ENCODE measurements at regions not wholly inside any gene's neighbourhood (a gene's known extent, or its start where the extent isn't known, plus 50 kb on each side); places are given as distances from the start of the nearest gene placed in this dataset.
"Not testable (repeated sequence)": the region's sequence is repeated elsewhere in the genome, so short reads cannot be mapped to it uniquely, and the experiment has no call there.

- no peak for DNase-seq (ENCODE audit: low read depth)
Measured at GRCh38 chr2:226282151-226282550, 517.5 kb downstream of the IRS1 start.

GRCh38 chr2:226280136-226280535 is 519.5 kb downstream of the IRS1 start:
- not testable (repeated sequence) for DNase-seq (ENCODE audit: low read depth)

GRCh38 chr2:226275215-226275614 is 524.4 kb downstream of the IRS1 start:
- DNase-seq (ENCODE audit: low read depth), result no peak

- DNase-seq (ENCODE audit: low read depth), result no peak
Measured at GRCh38 chr2:226274143-226274542, 525.5 kb downstream of the IRS1 start.

GRCh38 chr2:226273440-226273839 is 526.2 kb downstream of the IRS1 start:
- DNase-seq (ENCODE audit: low read depth), result no peak

- DNase-seq (ENCODE audit: low read depth), result no peak
Measured at GRCh38 chr2:226272435-226272834, 527.2 kb downstream of the IRS1 start.

- no peak for DNase-seq (ENCODE audit: low read depth)
Measured at GRCh38 chr2:226270285-226271058, 529.1 kb downstream of the IRS1 start.

GRCh38 chr2:226267516-226268289 is 531.9 kb downstream of the IRS1 start:
- DNase-seq (ENCODE audit: low read depth), result no peak

GRCh38 chr2:226256709-226257376 is 542.8 kb downstream of the IRS1 start:
- DNase-seq (ENCODE audit: low read depth), result peak; percentile 3

- DNase-seq (ENCODE audit: low read depth), result peak; percentile 27
Measured at GRCh38 chr2:226256237-226256636, 543.4 kb downstream of the IRS1 start.

GRCh38 chr2:226251661-226252060 is 548.0 kb downstream of the IRS1 start:
- DNase-seq (ENCODE audit: low read depth), result no peak

- no peak for DNase-seq (ENCODE audit: low read depth)
Measured at GRCh38 chr2:226247289-226248275, 552.0 kb downstream of the IRS1 start.

GRCh38 chr2:226234187-226234586 is 565.4 kb downstream of the IRS1 start:
- no peak for DNase-seq (ENCODE audit: low read depth)

GRCh38 chr2:226233388-226233787 is 566.2 kb downstream of the IRS1 start:
- DNase-seq (ENCODE audit: low read depth), result no peak

- no peak for DNase-seq (ENCODE audit: low read depth)
Measured at GRCh38 chr2:226228080-226228479, 571.5 kb downstream of the IRS1 start.

- no peak for DNase-seq (ENCODE audit: low read depth)
Measured at GRCh38 chr2:226227341-226227740, 572.3 kb downstream of the IRS1 start.

GRCh38 chr2:226223704-226224103 is 575.9 kb downstream of the IRS1 start:
- no peak for DNase-seq (ENCODE audit: low read depth)

GRCh38 chr2:226220511-226220910 is 579.1 kb downstream of the IRS1 start:
- no peak for DNase-seq (ENCODE audit: low read depth)

- DNase-seq (ENCODE audit: low read depth), result no peak
Measured at GRCh38 chr2:226217191-226217590, 582.4 kb downstream of the IRS1 start.

GRCh38 chr2:226216575-226216974 is 583.0 kb downstream of the IRS1 start:
- DNase-seq (ENCODE audit: low read depth), result peak; percentile 20

GRCh38 chr2:226215902-226216503 is 583.6 kb downstream of the IRS1 start:
- peak; percentile 79 for DNase-seq (ENCODE audit: low read depth)

All from Daoy (cell line).